COLO668 (cell line): ENCODE measurements at regions not wholly inside any gene's neighbourhood (a gene's known extent, or its start where the extent isn't known, plus 50 kb on each side); places are given as distances from the start of the nearest gene placed in this dataset.

Source experiments
- DNase-seq: peaks from one replicate; lab custom pipeline; 2025; ENCODE audit not compliant: unreplicated experiment; lab: John Stamatoyannopoulos, UW

- DNase-seq, result no peak
Measured at GRCh38 chr5:175118700-175119309, 325.2 kb downstream of the DRD1 start.

- no peak for DNase-seq
Measured at GRCh38 chr5:175116466-175117048, 327.4 kb downstream of the DRD1 start.

DNA sequence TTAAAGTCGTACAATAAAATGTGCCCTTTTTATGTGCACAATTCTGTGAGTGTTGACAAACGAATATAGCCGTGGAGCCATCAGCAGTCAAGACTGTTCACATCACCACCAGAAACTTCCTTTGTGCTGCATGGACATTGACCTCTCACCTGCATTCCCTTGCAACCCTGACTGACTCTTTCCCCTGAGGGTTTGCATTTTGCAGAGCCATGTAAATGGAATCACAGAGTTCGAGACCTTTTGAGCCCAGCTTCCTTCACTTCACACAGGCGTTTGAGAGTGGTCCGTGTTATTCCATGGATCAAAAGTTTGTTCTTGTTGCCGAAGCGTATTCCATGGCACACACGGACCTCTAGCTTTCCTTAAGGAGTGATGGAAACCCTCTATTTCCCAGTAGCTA lies 328.2 kb downstream of the DRD1 start:
- DNase-seq, result no peak

GRCh38 chr5:175113947-175114346 lies 330.0 kb downstream of the DRD1 start:
- DNase-seq, result no peak

- DNase-seq, result no peak
Measured at GRCh38 chr5:175109058-175109755, 334.8 kb downstream of the DRD1 start.

DNA sequence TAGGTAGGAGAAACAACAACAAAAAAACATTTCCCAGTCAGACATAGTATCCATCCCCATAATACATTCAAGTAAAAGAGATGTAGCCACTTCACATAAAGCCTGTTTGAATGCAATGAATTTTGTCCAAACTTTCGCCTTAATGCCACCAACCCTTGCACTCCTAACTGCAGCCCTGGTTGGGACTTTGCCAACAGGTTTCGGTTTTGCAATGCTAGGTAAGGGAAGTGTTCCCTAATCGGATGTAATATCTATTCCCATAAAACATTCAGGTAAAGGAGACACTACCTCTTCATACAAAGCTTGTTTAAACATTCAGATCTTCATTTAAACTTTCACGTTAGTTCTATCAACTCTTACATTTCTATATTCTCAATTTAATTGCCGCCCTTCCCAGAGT lies 336.1 kb downstream of the DRD1 start:
- DNase-seq, result no peak

DNA sequence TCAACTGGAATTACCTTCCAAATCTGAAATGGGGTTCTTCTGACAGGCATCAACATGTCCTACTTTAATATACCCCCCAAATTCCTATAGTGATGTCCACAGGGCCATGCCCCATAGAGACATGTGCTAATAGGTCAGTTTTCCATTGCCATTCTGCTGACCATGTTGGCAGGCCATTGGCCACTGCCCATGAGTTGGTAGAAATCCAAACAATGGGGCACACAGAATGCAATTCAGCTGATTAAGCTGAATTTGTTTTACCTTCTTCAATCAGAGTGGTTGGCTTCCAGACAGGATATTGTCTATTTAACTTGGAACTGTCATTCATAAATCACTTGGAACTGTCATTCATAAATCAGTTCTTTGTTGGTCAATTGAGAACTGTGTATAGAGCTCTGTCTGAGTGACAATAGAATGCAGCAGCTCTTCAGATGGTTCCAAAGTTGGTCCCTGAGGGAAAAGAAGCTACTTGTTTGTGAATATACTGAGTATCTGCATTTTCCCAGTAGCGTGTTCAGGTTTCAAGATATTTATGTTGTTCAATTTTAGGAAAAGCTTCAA lies 336.9 kb downstream of the DRD1 start:
- DNase-seq, result no peak

DNA sequence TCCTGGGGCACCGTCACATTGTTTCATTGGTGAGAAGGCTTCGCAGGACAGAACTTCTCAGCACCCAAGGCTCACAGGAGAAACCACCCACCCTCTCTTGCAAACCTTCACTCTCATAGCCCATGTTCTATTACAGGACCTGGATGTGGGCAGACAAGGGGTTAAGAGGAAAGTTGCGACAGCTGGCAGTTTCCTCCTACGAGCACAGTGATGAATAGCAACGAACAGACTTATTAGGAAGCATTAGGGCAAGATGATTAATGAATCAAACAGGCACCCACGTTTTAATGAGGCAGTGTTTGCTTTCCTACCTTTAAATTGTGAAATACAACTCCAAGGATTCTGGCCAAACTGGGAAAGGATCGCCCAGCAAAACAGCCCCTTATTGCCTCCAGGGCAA lies 339.3 kb downstream of the DRD1 start:
- DNase-seq, result no peak

DNA sequence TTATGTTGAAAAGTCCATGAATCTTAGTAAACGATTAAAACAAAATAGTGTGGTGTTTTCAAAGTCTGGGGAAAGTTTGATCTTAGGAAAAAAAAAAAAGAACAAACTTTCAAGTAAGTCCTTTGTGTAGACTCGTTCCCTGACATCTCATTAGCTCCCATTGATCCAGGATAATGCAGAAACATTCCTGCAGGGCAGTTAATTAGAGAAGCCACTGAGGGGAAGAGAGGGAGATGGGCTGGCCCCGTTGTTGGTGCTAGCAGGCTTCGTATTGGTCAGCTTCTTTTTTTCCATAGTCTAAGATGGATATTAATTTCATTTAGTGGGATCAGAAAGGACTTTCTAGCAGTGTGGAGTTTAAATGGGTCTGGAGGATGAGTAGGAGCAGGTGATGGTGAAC lies 340.2 kb downstream of the DRD1 start:
- DNase-seq, result no peak

DNA sequence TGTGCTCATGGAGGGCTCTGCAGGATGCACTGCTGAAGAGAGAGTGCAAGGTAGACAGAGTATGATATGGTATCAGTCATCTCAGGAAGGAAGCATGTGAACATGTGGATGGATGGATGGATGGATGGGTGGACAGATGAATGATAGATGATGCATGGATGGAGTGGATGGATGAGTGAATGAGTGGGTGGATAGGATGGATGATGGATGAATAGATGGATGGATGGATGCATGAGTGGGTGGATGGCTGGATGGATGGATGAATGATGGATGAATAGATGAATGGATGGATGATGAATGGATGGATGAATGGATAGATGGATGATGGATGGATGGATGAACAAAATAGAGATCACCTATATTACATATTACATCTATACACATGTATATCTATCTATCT lies 341.3 kb downstream of the DRD1 start:
- DNase-seq, result no peak

GRCh38 chr5:175098301-175098700 lies 345.7 kb downstream of the DRD1 start:
- no peak for DNase-seq

- DNase-seq, result no peak
Measured at GRCh38 chr5:175096469-175097165, 347.4 kb downstream of the DRD1 start.

- no peak for DNase-seq
Measured at GRCh38 chr5:175094461-175094860, 349.5 kb downstream of the DRD1 start.

DNA sequence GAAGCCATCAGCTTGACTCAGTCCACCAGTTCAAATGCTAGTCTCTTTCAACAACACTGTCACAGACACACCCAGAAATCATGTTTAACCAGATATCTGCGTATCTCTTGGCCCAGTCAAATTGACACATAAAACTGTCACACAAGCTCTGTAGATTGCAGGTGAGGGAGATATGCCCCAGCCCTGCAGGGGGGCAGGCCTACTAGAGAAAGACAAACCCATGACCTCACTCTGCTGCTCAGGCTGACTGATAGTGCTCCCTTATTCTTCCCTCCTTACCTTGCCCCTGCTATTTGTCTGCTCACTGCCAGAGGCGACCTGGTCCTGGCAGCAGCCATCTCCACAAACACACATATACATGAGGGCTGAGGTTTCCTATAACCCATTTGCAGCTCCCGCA lies 351.3 kb downstream of the DRD1 start:
- DNase-seq, result peak; percentile 43

GRCh38 chr5:175088963-175089362 lies 355.0 kb downstream of the DRD1 start:
- DNase-seq, result no peak

DNA sequence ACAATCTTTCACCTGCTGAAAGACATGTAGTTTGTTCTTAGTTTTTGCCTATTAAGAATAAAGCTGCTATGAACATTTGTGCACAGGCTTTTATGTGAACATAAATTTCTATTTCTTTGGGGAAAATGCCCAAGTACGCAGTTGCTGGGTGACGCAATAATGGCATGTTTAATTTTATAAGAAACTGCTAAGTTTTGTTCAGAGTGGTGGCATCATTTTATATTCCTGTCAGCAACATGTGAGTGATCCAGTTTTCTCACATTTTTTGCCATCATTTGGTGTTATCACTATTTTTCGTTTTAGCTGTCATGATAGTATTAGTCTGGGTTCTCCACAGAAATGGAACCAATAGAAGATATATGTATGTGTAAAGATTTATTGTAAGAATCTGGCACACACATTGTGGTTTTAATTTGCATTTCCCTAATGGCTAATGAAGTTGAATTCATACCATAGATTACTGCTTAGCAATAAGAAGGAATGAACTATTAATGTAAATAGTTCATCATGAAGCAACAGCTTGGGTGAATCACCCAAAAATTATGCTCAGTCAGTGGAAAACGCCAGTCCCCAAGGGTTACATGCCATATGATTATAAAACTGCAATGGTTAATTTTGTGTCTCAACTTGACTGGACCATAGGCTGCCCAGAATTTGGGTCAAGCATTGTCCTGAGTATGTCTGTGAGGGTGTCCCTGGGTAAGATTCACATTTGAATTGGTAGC lies 358.6 kb downstream of the MSX2 start:
- DNase-seq, result no peak

DNA sequence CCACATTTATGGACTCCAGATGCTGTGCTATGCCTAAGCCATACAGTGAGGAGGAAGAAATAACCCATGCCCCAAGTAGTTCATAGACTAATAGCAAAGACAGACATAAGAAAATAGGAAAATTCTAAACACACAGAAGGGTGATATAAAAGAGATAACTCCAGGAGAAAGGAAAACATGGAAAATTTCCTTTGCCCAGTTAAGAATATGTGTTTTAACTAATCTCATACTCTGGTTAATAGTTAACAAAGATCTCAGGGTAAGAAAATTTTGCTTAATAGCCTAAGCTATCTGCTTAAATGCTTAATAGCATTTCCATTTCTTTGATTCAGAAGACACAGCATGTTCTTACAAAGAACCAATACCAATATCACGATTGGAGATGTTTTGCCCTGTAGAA lies 358.0 kb downstream of the MSX2 start:
- no peak for DNase-seq

GRCh38 chr5:175079707-175080106 lies 355.3 kb downstream of the MSX2 start:
- no peak for DNase-seq

DNA sequence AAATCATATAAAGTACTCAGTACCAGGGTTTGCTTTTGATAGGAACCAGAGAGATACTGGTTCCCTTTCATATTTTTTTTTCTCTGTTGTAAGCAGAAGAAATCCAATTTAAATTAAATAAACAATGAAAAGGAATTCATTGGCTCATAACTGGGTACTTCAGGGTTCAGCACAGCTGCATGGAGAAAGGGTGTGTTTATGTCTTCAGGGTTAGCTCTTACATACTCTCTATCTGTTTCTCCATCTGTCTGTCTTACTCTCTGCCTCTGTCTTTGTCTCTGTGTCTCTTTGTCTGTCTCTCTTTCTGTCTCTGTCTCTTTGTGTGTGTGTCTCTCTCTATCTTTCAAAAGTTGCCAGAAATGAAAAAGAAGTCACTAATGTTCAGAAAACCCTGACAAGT lies 345.9 kb downstream of the MSX2 start:
- DNase-seq, result no peak

DNA sequence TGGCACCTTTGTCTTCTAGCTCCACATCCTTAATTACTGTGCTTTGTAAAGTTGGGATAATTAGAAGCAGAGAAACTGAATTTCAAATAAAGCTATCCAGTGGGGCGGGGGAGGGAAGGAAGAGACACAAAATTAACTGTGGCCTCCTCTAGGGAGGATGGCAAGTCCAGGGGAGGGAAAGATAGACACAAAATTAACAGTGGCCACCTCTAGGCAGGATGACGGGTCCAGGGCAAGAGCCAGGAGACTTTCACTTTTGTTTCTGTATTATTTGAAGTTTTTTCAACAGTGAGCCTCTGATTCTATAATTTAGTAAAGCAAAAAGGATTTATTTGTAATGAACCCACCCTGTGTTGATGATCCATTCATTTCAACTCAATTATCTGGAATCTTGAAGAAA lies 335.9 kb downstream of the MSX2 start:
- DNase-seq, result no peak

DNA sequence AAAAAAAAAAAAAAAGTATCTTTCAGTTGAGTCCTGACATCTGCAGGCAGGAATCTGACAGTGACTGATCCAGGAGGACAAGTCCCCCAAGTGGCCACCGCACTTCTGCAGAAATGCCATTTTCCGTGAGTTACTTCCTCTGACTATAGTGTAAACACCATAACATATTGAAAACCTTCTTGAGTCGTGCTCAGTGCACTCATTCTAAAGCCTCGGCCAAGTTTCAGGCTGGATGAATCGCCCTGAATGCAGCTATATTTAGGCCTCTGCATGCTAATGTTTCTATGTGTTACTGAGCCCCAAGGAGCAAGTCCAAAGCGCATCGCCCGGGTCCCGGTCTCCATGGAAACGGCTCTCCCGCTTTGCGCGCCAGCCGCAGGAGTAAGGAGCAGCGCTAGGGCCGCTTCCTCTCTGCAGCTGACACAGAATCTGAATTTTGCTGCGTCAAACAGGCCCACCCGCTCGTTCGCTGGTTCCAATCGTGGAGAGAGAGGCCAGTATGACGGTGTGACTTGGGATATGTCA lies 335.4 kb downstream of the MSX2 start:
- DNase-seq, result peak; percentile 63
